WTC11 (cell line): ENCODE measurements at regions not wholly inside any gene's neighbourhood (a gene's known extent, or its start where the extent isn't known, plus 50 kb on each side); places are given as distances from the start of the nearest gene placed in this dataset.

Source experiments
- ATAC-seq: fragments of 200-7000 bp; cut with Tn5 transposase; 2 replicates; pipeline ENCODE4 v1.10.0; 2021; ENCODE audit warnings: mild to moderate bottlenecking, moderate library complexity
- CTCF ChIA-PET: fragments of 300-600 bp; sonication (Branson Sonifier 250); formaldehyde crosslinking; loops from one replicate; lab custom pipeline; 2021; ENCODE audit warnings: antibody characterized with exemption; lab: Charles Lee
- POLR2A ChIA-PET: fragments of 350-600 bp; sonication (Branson Sonifier 250); formaldehyde crosslinking; loops from one replicate; lab custom pipeline; 2021; ENCODE audit warnings: antibody characterized with exemption; lab: Charles Lee
- DNase-seq: peaks from one replicate; pipeline ENCODE4 v3.0.0; 2021; ENCODE audit warnings: low spot score
- H3K27ac Mint-ChIP-seq: 2 replicates; pipeline ENCODE4 v1.8.0; 2021; ENCODE audit warnings: mixed read lengths
- H3K27me3 Mint-ChIP-seq: 2 replicates; pipeline ENCODE4 v1.8.0; 2021; ENCODE audit warnings: low read depth, mild to moderate bottlenecking, moderate library complexity, mixed read lengths
- H3K36me3 Mint-ChIP-seq: 2 replicates; pipeline ENCODE4 v1.8.0; 2021; ENCODE audit warnings: mixed read lengths
- H3K4me1 Mint-ChIP-seq: 2 replicates; pipeline ENCODE4 v1.8.0; 2022; ENCODE audit warnings: mixed read lengths
- H3K4me3 Mint-ChIP-seq: 2 replicates; pipeline ENCODE4 v1.8.0; 2021; ENCODE audit warnings: mild to moderate bottlenecking, moderate library complexity, mixed read lengths
- H3K9me3 Mint-ChIP-seq: 2 replicates; pipeline ENCODE4 v1.8.0; 2021; ENCODE audit warnings: mixed read lengths
- E2F4 ChIP-seq: sonication (generic); formaldehyde crosslinking; IDR thresholded peaks from 2 replicates; pipeline ENCODE4 v1.8.1; 2022; ENCODE audit warnings: low read depth, mild to moderate bottlenecking, moderate library complexity, missing genetic modification reagents, borderline replicate concordance
- EMX1 ChIP-seq: fragments of 250-450 bp; sonication (Bioruptor Pico); IDR thresholded peaks from 2 replicates; pipeline ENCODE4 v1.8.0; 2021; ENCODE audit warnings: mild to moderate bottlenecking
- ESRRA ChIP-seq: sonication (generic); formaldehyde crosslinking; IDR thresholded peaks from 2 replicates; pipeline ENCODE4 v1.8.1; 2022; ENCODE audit warnings: mild to moderate bottlenecking, missing genetic modification reagents, borderline replicate concordance
- FOXJ3 ChIP-seq: sonication (generic); formaldehyde crosslinking; IDR thresholded peaks from 2 replicates; pipeline ENCODE4 v1.9.0; 2021; ENCODE audit warnings: missing genetic modification reagents, mild to moderate bottlenecking, borderline replicate concordance
- FOXK1 ChIP-seq: sonication (generic); formaldehyde crosslinking; IDR thresholded peaks from 2 replicates; pipeline ENCODE4 v1.8.0; 2022; ENCODE audit warnings: mild to moderate bottlenecking, moderate library complexity, missing genetic modification reagents
- GABPB1 ChIP-seq: sonication (generic); formaldehyde crosslinking; IDR thresholded peaks from 2 replicates; pipeline ENCODE4 v1.8.1; 2023; ENCODE audit warnings: mild to moderate bottlenecking, missing genetic modification reagents
- GTF2I ChIP-seq: fragments of 250-450 bp; sonication (Bioruptor Pico); conservative IDR thresholded peaks from 2 replicates; pipeline ENCODE4 v1.4.0; 2021; ENCODE audit warnings: mild to moderate bottlenecking
- MXD4 ChIP-seq: fragments of 250-450 bp; sonication (Bioruptor Pico); IDR thresholded peaks from 2 replicates; pipeline ENCODE4 v1.8.0; 2021; ENCODE audit warnings: mild to moderate bottlenecking, moderate library complexity, borderline replicate concordance
- PRDM15 ChIP-seq: sonication (generic); formaldehyde crosslinking; IDR thresholded peaks from 2 replicates; pipeline ENCODE4 v1.8.0; 2022; ENCODE audit warnings: missing genetic modification reagents
- RORB ChIP-seq: fragments of 250-450 bp; sonication (Bioruptor Pico); IDR thresholded peaks from 2 replicates; pipeline ENCODE4 v1.9.0; 2021; ENCODE audit warnings: mild to moderate bottlenecking
- STAT6 ChIP-seq: sonication (generic); formaldehyde crosslinking; conservative IDR thresholded peaks from 2 replicates; pipeline ENCODE4 v1.8.1; 2023; ENCODE audit warnings: mild to moderate bottlenecking, low read depth, missing genetic modification reagents, moderate library complexity
- TCF7 ChIP-seq: sonication (generic); formaldehyde crosslinking; IDR thresholded peaks from 2 replicates; pipeline ENCODE4 v1.8.0; 2022; ENCODE audit warnings: mild to moderate bottlenecking, low read depth, missing genetic modification reagents, moderate library complexity
- TEAD4 ChIP-seq: sonication (generic); formaldehyde crosslinking; IDR thresholded peaks from 2 replicates; pipeline ENCODE4 v1.8.0; 2022; ENCODE audit warnings: mild to moderate bottlenecking, missing genetic modification reagents
- TF ChIP-seq, protein P1 (sequence below): fragments of 250-450 bp; sonication (Bioruptor Pico); IDR thresholded peaks from 2 replicates; pipeline ENCODE4 v1.9.0; 2021; ENCODE audit warnings: moderate library complexity, mild to moderate bottlenecking, inconsistent platforms, borderline replicate concordance
- TF ChIP-seq, protein P2 (sequence below): sonication (generic); formaldehyde crosslinking; IDR thresholded peaks from 2 replicates; pipeline ENCODE4 v1.8.0; 2023; ENCODE audit warnings: missing genetic modification reagents, mild to moderate bottlenecking, borderline replicate concordance
- TF ChIP-seq, protein P3 (sequence below): fragments of 200-600 bp; IDR thresholded peaks from 2 replicates; pipeline ENCODE4 v1.8.0; 2022; ENCODE audit warnings: antibody characterized with exemption

- H3K27ac Mint-ChIP-seq, result no peak overlapping the region
- H3K27me3 Mint-ChIP-seq, result no peaks in the 10 kb centered on the region
- H3K36me3 Mint-ChIP-seq, result no peaks in the 10 kb centered on the region
- TF ChIP-seq STAT6 (CRISPR knock-in tag) (no peak), FOXK1 (CRISPR knock-in tag) (no peak)
- POLR2A ChIA-PET, result no interaction called here
- no peak for DNase-seq
- CTCF ChIA-PET, result no interaction called here
- H3K9me3 Mint-ChIP-seq, result peaks cover 19% of the 10 kb centered on the region
- no peak overlapping the region for H3K4me3 Mint-ChIP-seq
- H3K4me1 Mint-ChIP-seq, result peaks cover 4% of the 10 kb centered on the region; the same call in 1 of the 2 replicates
- peak; percentile 48 for ATAC-seq
Observed at GRCh38 chr5:44183753-44184152, 205.5 kb downstream of the FGF10 start.

- Mint-ChIP-seq H3K36me3 (no peaks in the 10 kb centered on the region), H3K4me1 (peaks cover 4% of the 10 kb centered on the region; the same call in 1 of the 2 replicates), H3K9me3 (peaks cover 19% of the 10 kb centered on the region), H3K27me3 (no peaks in the 10 kb centered on the region), H3K27ac (no peak overlapping the region), H3K4me3 (no peak overlapping the region)
- DNase-seq, result no peak
- POLR2A ChIA-PET, result no interaction called here
- ATAC-seq, result no peak
- CTCF ChIA-PET, result no interaction called here
- TF ChIP-seq, protein P1, sequence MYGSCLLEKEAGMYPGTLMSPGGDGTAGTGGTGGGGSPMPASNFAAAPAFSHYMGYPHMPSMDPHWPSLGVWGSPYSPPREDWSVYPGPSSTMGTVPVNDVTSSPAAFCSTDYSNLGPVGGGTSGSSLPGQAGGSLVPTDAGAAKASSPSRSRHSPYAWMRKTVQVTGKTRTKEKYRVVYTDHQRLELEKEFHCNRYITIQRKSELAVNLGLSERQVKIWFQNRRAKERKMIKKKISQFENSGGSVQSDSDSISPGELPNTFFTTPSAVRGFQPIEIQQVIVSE (CRISPR knock-in tag), result no peak
- no peak for TF ChIP-seq GTF2I (CRISPR knock-in tag)
- no peak for TF ChIP-seq GABPB1
- no peak for TF ChIP-seq STAT6 (CRISPR knock-in tag)
- no peak for TF ChIP-seq PRDM15 (CRISPR knock-in tag)
- no peak for TF ChIP-seq ESRRA
- TF ChIP-seq, protein P2, sequence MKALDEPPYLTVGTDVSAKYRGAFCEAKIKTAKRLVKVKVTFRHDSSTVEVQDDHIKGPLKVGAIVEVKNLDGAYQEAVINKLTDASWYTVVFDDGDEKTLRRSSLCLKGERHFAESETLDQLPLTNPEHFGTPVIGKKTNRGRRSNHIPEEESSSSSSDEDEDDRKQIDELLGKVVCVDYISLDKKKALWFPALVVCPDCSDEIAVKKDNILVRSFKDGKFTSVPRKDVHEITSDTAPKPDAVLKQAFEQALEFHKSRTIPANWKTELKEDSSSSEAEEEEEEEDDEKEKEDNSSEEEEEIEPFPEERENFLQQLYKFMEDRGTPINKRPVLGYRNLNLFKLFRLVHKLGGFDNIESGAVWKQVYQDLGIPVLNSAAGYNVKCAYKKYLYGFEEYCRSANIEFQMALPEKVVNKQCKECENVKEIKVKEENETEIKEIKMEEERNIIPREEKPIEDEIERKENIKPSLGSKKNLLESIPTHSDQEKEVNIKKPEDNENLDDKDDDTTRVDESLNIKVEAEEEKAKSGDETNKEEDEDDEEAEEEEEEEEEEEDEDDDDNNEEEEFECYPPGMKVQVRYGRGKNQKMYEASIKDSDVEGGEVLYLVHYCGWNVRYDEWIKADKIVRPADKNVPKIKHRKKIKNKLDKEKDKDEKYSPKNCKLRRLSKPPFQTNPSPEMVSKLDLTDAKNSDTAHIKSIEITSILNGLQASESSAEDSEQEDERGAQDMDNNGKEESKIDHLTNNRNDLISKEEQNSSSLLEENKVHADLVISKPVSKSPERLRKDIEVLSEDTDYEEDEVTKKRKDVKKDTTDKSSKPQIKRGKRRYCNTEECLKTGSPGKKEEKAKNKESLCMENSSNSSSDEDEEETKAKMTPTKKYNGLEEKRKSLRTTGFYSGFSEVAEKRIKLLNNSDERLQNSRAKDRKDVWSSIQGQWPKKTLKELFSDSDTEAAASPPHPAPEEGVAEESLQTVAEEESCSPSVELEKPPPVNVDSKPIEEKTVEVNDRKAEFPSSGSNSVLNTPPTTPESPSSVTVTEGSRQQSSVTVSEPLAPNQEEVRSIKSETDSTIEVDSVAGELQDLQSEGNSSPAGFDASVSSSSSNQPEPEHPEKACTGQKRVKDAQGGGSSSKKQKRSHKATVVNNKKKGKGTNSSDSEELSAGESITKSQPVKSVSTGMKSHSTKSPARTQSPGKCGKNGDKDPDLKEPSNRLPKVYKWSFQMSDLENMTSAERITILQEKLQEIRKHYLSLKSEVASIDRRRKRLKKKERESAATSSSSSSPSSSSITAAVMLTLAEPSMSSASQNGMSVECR (CRISPR knock-in tag), result no peak
- TF ChIP-seq TCF7 (CRISPR knock-in tag), result no peak
- TF ChIP-seq, protein P3, sequence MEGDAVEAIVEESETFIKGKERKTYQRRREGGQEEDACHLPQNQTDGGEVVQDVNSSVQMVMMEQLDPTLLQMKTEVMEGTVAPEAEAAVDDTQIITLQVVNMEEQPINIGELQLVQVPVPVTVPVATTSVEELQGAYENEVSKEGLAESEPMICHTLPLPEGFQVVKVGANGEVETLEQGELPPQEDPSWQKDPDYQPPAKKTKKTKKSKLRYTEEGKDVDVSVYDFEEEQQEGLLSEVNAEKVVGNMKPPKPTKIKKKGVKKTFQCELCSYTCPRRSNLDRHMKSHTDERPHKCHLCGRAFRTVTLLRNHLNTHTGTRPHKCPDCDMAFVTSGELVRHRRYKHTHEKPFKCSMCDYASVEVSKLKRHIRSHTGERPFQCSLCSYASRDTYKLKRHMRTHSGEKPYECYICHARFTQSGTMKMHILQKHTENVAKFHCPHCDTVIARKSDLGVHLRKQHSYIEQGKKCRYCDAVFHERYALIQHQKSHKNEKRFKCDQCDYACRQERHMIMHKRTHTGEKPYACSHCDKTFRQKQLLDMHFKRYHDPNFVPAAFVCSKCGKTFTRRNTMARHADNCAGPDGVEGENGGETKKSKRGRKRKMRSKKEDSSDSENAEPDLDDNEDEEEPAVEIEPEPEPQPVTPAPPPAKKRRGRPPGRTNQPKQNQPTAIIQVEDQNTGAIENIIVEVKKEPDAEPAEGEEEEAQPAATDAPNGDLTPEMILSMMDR, result no peak
- no peak for TF ChIP-seq FOXJ3 (CRISPR knock-in tag)
- TF ChIP-seq EMX1 (CRISPR knock-in tag), result no peak
- no peak for TF ChIP-seq E2F4 (CRISPR knock-in tag)
- no peak for TF ChIP-seq TEAD4 (CRISPR knock-in tag)
- TF ChIP-seq RORB (CRISPR knock-in tag), result no peak
- no peak for TF ChIP-seq MXD4 (CRISPR knock-in tag)
Observed at GRCh38 chr5:44183312-44183711, 205.9 kb downstream of the FGF10 start.
